ENCODE measurements at regions not wholly inside any gene's neighbourhood (a gene's known extent, or its start where the extent isn't known, plus 50 kb on each side); places are given as distances from the start of the nearest gene placed in this dataset.

GRCh38 chr10:62979921-62980320 lies 153.2 kb upstream of the NRBF2 start:
- TF ChIP-seq POLR2A (IDR thresholded peaks at IDR 0.05), result no peak
- no peak for TF ChIP-seq CTCF (IDR thresholded peaks at IDR 0.05)
